ENCODE measurements at regions not wholly inside any gene's neighbourhood (a gene's known extent, or its start where the extent isn't known, plus 50 kb on each side); places are given as distances from the start of the nearest gene placed in this dataset.

DNA sequence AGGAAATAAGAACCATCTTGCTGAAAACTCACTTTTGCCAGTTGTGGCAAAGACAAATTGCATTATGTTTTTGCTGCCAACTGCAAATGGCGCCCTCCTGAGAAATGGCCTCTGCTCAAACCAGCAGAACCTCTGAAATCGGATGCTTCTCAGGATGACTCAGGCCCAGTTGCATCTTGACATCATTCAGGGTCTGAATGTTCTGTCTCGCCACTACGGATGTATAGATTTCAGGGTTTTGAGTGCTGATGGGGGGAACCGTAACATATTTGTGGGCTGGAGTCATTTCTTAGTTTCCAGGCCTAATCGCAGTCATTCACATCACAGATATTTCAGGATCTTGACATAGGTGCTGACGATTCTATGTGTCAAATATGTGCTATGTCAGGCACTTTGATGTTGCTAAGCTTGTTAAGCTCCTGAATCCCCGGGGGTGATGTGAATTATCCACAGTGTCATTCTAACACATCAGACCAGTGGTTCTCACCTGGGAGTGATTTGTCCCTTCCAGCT lies 207.1 kb downstream of the NFATC2 start:
- DNase-seq: no peak

DNA sequence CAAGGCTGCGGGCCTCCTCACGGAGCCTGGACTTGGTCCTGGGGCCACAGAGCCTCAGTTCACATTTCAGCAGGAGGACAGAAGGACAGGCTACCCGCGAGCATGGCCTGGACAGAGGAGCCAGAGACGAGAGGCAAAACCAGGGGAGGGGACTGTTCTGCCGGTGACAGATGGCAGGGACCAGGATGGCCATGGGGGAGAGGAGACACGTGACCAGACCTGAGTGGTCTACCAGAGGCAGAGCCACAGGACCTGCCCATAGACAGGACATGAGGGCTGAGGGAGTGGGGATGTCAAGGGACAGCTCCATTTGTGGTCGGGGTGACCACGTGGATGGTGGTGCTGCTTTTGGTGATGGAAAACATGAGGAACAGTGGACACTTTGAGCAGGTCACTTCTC lies 207.9 kb downstream of the NFATC2 start:
- no peak for DNase-seq

DNA sequence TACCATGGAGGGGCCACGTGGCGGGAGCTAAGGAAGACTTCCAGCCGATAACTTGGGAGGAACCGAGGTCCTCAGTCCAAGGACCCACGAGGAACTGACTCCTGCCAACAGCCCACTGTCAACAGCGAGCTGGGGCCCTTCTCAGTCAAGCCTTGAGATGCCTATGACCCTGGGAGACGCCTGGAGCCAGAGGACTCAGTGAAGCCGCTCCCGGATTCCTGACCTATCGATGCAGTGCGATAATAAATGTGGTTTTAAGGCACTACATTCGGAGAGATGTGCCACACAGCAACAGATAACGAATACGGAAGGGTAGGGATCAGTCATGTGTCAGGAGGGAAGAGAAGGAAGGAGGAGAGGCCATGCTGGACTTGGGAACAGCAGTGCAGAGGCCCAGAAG lies 208.5 kb downstream of the NFATC2 start:
- DNase-seq: no peak

DNA sequence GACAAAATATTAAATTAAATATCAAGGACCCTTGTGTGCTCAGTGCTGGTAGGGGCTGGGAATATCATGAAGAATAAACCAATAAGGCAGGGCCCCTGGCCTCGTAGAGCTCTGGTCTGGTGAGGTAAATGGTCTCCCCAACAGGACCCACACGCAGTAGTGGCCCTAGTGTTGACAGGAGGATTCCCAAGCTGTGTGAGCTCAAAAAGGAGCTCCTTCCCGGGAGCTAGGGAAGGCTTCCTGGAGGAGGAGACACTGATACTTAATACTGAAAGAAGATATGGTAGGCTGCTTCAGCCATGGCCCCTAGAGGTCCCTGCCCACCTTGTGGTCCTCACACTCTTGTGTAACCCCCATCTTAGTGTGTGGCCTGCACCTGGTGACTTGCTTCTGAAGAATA lies 209.1 kb downstream of the NFATC2 start:
- no peak for DNase-seq

DNA sequence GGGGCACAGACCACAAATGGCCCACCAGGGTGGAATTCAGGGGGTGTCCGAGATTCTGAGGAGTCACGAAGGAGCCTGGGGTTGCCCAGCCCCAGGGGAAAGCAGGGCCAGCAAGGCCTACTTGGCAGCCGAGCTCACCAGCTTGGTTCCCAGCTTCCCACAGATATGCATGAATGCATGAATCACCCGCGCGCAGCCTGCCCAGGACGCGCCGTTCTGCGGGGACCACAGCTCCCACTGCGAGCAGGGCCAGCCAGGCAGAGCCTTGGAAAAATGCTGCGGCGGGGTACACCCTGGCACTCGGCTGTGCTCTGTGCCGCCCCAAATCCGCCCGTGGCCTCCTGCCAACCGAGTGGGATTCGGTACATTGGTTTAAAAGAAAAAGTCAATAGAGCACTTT lies 211.0 kb downstream of the NFATC2 start:
- no peak for DNase-seq

DNA sequence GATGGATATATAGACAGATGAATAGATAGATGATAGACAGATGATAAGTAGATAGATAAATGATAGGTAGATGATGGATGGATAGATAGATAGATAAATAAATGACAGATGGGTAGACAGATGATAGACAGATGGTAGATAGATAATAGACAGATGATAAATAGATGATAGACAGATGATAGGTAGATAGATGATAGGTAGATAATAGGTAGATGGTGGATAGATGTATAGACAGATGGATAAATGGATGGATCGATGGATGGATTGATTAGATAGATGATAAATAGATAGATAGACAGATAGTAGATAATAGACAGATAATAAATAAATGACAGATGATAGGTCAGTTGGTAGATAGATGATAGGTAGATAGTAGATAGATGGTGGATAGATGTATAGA lies 212.7 kb downstream of the NFATC2 start:
- no peak for DNase-seq

DNA sequence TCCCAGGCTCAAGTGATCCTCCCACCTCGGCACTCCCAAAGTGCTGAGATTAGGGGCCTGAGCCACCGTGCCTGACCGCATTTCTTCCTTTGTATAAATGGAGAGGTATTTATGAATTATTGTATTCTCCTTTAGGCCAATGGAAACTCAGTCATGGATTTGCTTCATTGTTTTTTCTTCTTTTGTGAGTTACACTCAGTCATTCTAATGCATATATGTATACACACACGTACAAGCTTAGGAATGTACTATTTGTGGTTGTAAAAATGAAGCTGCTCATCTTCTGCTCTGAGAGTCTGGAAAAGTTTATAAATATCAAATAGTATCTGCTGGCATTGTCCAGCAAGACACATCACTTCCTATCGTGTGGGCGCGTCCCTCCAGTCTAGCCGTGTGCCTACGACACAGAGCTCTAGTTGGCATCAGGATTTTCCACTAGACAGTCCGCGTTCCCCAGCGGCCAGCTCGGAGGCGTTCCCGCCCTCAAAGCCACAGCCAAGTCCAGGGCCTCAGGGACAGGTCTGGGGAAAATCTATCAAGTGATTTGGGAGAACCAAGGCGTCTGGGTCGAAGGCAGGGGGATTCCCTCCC lies 215.2 kb downstream of the NFATC2 start:
- no peak for DNase-seq

DNA sequence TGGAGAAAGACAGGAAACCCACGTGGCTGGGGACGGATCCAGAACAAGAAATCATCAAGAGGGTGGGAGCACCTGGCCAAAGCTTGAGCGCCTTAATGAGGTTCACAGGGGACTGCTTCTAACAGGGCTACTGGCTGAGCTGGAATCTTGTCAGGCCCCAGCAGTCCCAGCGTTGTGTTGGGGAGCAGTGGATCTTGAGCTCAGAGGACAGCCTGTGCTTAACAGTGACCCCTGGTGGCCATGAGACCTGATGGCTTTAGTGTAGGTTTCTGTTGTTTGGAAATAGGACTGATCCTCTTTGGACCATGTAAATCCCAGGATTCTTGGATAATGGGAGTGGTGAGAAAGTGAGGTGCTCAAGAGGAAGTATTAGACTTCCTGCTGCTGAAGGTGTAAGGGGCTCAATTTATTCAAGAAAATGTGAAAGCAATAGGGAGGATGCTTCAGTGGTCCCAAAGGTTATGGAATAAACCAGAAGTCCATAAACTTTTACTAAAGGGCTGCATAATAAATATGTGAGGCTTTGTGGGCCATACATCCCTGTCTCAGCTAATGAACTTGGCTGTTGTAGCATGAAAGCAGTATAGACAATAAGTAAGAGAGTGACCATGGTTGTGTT lies 216.2 kb downstream of the NFATC2 start:
- DNase-seq: peak; percentile 43

DNA sequence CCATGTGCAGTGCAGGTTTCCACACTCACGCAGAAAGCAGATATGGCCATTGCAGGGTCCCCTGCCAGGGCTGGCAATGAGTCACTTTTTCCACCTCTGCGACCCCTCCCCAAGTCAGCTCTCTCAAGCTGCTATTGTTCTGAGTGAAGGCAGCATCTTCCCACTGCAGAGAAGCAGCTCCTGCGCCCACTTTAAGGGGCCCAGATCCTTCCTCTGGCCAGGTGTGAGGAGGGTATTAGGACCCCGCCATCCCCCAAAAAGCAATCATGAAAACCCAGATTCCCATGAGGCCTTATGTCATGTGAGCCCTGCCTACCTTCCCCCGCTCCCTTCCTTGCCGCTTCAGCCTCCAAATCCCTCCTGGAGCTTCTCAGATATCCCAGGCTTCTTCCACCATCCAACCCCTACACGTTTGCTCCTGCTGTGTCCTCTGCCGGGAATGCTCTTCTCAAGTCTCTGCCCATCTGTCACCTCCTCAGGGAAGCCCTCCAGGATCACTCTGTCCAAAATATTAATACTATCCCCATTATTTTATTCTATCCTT lies 220.3 kb downstream of the NFATC2 start:
- no peak for DNase-seq

DNA sequence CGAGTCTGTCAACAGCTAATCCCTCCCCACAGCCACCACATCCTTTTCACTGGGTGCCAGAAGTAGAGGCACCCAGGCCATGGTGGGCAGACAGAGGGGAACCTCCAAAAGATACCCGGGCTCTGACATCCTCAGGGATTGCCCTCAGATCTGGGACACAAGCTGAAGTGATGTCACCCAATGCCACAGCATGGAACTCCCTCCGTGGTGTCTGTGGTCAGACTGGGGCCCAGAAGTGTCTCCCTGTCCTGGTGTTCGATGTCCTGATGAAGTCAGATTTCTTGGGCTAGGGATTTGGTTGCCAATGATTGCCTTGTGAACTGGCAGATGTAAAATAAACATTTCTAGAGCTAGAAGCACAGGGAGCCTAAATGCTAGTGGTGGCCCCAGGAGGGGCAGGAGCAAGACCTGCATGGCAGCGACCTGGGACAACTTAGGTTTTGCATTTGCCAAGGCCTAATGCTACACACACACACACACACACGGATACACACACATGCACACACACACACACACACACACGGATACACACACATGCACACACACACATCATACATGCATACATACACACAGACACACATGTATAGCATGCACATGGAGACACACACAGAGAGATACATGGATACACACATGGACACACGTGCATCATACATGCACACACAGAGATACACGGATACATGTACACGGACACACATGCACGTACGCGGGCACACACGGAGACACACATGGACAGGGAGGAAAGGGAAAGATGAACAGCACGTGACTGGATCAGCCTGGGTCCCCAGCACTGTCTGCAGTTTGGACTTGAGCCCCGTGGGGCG lies 221.0 kb downstream of the NFATC2 start:
- no peak for DNase-seq

DNA sequence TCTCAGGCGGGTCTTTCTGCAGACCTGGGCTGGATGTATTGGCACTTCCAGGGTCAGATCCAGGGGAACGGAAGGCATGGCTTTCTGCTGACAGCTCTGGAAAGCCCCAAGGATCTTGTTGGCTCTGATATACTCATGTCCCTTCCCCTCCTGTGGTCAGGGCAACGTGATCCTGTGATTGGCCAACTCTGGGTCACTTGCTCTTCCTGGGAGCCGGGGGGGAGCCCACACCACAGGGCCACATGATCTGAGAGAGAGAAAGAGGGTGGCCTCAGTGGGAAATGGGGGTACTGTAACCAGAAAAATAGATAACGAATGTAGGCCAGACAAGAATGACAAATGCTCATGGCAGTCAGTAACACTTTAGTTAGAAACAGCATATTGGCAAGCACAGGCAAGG lies 223.0 kb downstream of the NFATC2 start:
- DNase-seq: no peak

DNA sequence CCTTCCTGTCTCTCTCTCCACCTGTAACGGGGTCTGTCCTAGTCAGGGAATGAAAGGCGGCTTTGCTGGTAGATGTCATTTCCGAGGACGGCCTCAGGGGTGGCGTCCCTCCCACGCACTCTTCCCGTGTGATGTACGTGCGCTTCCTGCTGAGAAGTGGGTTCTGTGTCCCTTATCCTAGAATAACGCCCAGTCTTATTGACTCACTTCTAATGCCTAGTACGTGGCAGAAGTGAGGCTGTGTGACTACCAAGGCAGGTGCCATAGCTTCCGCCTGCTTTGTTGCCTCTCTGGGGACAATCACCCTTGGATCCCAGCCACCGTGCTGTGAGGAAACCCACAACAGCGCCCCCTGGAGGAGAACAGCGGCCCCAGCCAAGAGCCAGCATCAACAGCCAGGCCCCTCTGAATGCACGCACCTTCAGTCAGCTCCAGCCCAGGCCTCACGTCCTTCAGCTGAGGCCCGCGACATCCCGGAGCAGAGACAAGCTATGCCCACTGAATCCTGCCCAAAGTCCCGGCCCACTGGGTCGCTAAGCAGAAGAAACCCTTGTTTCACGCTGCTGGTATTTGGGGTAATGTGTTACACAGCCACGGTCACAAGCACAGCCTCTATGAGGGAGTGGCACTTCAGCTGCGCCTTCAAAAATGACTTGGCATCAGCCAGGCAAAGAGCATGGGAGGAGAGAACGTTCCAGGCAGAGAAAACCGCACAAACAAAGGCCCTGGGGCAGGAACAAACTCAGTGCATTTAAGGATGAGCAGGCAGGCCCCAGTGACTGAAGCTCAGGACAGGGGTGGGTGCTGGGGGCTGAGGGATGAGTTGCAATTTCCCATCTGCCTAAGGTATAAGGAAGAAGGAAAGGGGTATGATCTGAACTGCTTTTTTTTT lies 224.2 kb downstream of the NFATC2 start:
- DNase-seq: peak; percentile 50

DNA sequence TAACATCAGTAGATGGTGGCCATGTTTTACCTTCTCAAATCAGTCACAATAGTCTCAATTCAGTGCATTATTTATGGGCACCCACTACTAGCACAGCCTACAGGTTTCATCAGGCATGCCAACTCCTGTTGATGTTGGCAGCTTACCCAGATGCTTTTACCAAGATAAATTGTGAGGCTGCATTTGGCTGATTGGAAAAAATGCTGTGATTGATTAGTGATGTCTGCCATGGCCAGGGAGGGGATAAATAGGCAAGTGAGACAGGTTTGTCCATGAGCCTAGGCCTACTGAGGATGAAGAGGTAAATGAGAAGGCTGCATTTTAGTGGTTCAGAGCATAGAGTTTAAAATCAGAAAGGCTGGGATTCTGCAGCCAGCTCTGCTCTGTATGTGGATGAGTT lies 227.1 kb downstream of the NFATC2 start:
- no peak for DNase-seq

DNA sequence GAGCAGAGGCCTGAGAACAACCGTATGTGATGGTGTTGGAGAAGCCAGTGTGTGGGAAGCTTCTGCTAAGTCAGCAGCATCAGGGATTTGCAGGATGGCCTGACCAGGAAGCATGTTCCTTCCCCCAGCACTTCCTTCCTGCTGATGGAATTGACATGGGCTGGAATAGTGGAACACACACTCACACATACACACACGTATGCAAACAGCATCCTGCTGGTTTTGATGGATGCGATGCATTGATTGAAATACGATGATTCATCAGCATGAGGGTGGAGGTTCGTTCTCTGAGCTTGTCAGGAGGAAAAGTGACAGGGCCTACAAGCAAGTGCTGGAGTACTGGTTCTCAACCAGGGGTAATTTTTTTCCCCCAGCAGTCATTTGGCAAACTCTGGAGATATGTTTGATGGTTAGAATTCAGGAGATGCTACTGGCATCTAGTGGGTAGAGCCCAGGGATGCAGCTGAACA lies 229.1 kb downstream of the NFATC2 start:
- DNase-seq: no peak

DNA sequence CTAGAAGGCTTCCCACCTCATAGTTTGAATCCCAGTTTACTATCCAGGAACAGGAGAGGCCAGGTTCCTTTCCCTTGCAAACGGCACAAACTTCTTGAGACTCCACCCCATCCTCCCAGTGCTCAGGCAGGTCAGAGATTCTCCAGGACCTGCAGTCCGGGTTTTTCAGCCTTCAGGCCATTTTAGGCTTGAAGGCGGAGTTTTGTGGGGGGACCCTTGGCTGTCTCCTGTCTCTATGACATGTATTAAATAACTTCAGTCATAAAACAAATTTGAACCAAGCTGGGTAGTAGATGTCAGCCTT lies 230.1 kb downstream of the NFATC2 start:
- DNase-seq: no peak

DNA sequence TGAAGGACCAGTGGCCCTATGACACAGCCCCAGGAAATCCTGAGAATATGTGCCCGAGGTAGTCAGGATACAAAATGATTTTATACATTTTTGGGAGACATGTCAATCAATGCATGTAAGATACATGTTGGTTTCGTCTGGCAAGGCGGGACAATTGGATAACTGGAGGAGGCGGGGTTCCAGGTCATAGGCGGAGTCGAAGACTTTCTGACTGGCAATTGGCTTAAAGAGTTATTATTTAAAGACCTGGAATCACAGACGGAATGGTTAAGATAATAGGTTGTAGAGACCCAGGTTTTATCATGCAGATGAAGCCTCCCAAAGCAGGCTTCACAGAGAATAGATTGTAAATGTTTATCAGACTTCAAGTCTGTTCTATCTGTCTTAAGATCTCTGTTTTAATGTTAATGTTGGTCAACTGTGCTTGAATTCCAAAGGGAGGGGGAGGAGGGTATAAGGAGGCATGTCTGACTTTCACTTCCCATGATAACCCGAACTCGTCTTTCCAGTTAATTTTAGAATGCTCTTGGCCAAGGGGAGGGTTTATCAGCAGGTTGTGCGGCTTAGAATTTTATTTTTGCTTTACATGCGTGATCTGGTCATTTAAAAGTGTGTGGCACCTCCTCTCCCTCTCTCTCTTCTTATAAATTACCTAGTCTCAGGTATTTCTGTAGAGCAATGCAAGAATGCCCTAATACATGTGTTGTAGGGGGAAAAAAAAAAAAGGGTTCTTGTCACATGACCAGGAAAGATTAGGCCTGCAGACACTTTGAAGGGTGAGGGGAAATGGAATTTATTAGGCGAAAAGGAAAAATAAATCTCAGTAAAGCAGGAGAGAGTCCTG lies 230.7 kb downstream of the NFATC2 start:
- DNase-seq: no peak

DNA sequence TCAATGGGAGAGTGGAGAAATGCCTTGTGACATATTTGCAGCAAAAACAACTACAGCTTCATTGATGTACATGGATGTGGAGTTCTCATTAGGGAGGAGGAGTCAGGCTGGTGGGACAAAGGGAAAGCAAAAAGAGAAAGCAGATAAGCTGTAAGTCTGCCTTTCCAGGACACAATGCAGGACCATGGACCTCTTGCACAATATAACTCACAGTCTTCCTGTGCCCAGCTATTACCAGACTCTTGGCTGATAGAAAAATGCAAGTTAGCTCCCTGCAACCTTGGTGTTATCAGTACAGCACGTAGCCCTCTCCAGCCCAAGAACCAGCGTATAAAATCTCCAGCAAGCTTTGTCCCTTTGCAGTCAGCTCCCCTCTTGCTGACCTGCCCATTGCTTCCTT lies 232.3 kb downstream of the NFATC2 start:
- no peak for DNase-seq

DNA sequence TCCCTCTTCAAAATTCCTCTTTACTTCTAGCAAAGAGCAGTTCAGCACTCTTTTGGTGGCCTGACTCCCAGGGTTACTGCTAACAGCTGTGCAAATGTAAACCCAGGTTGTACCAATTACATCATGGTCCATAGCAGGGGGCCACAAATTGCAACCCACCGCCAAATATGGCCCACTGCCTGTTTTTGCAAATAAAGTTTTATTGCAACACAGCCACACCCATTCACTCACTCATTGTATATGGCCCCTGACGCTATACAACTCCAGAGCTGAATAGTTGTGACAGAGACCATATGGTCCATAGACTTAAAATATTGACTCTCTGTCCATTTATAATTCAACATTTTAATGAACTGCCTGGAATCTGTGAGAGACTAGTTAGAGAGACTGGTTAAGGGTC lies 233.4 kb downstream of the NFATC2 start:
- DNase-seq: no peak

DNA sequence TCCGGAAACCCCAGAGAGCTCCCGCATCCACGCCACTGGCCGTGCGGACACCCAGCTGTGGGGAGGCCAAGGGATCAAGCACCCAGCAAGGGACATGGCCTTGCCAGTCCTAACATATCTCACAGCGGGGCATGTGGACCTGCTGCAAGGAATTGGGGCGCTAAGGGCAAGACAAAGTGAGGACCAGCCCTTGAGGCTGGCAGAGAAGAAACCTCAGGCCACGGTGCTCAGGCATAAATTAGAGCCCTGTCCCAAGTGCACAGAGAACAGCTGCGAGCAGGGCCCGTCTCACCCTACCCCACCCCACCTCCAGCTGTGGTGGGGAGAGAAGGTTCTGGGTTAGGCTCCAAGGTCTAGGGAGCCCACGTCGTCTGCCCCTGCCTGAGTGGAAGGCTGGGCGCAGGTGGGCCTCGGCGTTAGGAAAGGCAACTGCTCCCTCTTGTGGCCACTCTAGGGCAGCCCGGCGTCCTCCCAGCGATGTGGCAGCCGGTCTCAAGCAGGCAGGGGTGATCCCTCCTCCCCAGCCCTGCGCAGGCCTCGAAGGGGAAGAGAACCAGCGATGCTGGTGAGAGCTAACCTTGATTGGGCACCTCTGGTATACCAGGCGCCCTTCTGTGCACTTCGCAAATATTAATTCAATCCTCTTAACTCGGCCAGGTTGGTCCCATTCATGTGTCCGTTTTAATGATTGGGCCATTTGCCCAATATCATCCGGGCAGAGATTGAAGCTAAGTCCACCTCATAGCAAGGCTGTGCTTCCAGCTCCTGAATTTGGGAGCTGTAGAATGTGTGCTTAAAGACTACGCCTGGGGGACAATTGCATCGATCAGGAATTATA lies 235.8 kb downstream of the NFATC2 start:
- peak; percentile 90 for DNase-seq

DNA sequence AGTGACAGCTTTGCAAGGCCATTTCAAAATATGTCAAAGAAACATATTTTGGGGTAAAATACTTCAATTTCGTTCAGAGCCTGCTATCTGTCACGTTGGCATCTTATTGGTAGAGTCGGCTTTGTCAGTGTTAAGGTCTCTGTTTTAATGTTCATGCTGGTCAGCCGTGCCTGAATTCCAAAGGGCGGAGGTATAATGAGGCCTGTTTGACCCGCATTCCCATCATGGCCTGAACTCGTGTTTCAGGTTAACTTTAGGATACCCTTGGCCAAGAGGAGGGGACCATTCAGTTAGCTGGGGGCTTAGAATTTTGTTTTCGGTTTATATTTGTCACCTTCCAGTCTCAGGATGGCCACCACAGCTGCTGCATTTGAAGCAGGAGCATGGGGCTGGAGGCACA lies 236.4 kb downstream of the NFATC2 start:
- DNase-seq: no peak
